ENCODE measurements at regions not wholly inside any gene's neighbourhood (a gene's known extent, or its start where the extent isn't known, plus 50 kb on each side); places are given as distances from the start of the nearest gene placed in this dataset.
"Not testable (repeated sequence)": the region's sequence is repeated elsewhere in the genome, so short reads cannot be mapped to it uniquely, and the experiment has no call there.

DNA sequence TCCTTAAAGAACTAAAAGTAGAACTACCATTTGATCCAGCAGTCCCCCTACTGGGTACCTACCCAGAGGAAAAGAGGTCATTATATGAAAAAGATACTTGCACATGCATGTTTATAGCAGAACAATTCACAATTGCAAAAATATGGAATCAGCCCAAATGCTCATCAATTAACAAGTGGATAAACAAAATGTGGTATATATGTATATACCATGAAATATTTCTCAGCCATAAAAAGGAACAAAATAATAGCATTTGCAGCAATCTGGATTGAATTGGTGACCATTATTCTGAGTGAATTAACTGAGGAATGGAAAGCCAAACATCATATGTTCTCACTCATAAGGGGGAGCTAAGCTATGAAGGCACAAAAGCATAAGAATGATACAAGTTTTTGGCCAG lies 64.7 kb upstream of the KRAS start:
- no peak overlapping the region for H3K27ac ChIP-seq (ENCODE audit: low read depth, low read length)

DNA sequence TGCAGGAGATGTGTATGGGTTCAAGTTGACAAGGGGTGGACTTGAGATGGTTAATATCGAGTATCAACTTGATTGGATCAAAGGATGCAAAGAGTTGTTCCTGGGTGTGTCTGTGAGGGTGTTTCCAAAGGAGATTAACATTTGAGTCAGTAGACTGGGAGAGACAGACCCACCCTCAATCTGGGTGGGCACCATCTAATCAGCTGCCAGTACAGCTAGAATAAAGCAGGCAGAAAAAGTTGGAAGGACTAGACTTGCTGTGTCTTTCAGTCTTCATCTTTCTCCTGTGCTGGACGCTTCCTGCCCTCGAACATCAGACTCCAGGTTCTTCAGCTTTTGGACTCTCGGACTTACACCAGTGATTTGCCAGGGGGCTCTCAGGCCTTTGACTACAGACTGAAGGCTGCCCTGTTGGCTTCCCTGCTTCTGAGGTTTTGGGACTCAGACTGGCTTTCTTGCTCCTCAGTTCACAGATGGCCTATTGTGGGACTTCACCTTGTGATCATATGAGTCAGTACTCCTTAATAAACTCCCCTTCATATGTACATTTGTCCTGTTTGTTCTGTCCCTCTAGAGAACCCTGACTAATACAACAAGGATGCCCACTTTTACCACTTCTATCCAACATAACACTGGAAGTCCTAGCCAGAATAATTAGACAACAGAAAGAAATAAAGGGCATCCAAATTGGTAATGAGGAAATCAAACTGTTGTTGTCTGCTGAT lies 62.7 kb upstream of the KRAS start:
- H3K27ac ChIP-seq (ENCODE audit: low read depth, low read length) = not testable (repeated sequence)
- 65 to 89% (median 88%) methylated on average over 4 of the region's 4 CpGs for WGBS, 3 donors

DNA sequence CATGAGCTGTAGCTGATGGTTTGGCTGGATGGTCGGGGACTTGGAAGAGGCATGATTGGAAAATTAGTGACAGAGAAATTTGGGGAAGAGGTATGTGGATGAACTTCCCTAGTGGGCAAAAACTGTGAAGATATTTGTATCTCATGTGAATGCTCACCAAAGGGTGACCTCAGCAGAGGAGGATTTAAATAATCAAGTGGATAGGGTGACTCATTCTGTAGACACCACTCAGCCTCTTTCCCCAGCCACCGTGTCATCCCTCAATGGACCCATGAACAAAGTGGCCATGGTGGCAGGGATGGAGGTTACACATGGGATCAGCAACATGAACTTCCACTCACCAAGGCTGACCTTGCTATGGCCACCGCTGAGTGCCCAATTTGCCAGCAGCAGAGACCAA lies 60.8 kb upstream of the KRAS start:
- no peak overlapping the region for H3K27ac ChIP-seq (ENCODE audit: low read depth, low read length)
- 58 to 91% (median 76%) methylated on average over 3 of the region's 3 CpGs for WGBS, 3 donors

DNA sequence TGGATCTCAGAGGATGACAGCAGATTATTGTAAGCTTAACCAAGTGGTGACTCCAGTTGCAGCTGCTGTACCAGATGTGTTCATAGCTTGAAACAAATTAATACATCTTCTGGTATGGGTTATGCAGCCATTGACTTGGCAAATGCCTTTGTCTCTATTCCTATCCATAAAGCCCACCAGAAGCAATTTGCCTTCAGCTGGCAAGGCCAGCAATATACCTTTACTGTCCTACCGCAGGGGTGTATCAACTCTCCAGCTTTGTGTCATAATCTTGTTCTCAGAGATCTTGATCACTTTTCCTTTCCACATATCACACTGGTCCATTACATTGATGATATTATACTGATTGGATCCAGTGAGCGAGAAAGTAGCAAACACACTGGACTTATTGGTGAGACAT lies 59.3 kb upstream of the KRAS start:
- WGBS, 3 donors = 97 to 100% (median 97%) methylated on average over 2 of the region's 2 CpGs
- H3K27ac ChIP-seq (ENCODE audit: low read depth, low read length) = not testable (repeated sequence)

DNA sequence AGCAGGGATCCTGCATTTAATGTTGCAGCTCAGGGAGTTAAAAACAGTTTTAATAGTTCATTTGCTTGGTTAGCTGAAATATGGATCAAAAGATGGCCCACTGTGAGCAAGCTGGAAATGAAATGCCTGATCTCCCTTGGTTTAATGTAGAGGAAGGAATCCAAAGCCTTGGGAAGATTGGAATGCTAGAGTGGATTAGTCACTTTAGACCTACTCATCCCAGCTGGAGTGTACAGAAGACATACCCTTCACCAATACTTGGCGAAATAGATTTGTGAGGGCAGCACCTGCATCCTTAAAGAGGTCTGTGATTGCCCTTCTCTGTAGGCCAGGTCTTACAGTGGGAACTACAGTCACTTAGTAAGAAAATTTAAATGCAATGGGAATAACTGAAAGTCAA lies 58.0 kb upstream of the KRAS start:
- 90 to 97% (median 96%) methylated on average over 1 of the region's 1 CpG for WGBS, 3 donors

DNA sequence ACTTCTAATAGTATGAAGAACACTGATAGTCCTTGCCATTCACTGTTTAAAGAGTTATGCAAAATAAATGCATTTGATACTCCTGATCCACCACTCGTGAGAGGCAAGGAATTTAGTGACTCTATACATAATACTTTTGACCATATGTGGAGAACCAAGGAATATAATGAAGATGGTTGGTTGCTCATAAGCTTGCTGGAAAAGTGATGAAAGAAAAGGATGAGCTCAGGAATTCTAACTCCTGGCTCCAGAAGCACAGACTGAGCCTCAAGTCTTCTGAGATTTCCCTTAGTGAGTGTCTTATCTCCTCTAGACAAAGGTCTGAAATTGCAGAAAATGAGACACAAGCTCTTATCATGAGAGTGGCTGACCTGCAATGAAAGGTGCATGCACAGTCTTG lies 57.1 kb upstream of the KRAS start:
- WGBS, 3 donors = 59 to 70% (median 67%) methylated on average over 1 of the region's 1 CpG

More for the DNA sequence above, 58.0 kb upstream of the KRAS start:
- H3K27ac ChIP-seq (ENCODE audit: low read depth, low read length) = no peak overlapping the region

DNA sequence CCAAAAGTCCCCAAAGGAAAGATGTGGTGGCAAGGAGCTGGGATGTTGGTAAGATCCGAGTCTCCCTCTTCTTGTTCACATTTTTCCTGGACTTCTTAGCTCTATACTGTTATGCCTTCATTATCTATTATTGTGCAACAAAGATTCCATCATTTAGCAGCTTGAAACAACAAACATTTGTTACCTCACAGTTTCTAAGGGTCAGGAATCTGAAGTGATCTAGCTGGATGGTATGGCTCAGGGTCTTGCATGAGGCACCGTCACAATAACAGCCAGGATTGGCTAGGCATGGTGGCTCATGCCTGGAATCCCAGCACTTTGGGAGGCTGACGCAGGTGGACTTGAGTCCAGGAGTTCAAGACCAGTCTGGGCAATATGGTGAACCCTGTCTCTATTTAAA lies 51.1 kb upstream of the KRAS start:
- H3K27ac ChIP-seq (ENCODE audit: low read depth, low read length) = no peak overlapping the region
- WGBS, 3 donors = 54 to 90% (median 73%) methylated on average over 3 of the region's 3 CpGs

More for the DNA sequence above, 57.1 kb upstream of the KRAS start:
- H3K27ac ChIP-seq (ENCODE audit: low read depth, low read length) = no peak overlapping the region
